ENCODE measurements at regions not wholly inside any gene's neighbourhood (a gene's known extent, or its start where the extent isn't known, plus 50 kb on each side); places are given as distances from the start of the nearest gene placed in this dataset.

DNA sequence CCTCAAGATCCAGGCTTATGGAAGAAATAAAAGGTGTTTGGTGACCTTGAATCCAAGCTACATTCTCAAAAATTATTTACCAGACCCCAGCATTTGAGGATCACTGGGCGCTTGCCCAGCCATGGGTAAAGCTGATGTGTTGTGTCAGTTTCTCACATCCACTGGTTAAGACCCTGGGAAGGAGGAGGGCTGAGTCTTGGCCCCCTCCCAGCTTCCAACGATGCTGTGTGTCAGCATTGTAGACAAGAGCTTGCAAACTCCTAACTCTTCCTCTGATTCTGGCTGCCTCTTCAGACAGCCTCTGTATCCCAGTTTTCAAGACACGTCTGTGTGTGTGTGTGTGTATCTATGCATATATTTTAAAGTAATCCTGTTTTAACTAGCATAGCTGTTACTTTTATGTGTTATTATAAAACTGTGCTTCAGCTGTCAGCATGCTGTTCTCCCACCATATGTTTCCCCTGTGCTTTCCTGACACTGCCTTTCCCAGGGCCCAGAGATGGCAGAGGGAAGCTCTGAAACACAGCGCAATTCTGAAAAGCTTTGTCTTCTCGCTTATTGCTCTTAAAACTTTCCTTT lies 157.3 kb upstream of the LRRN1 start:
- TF ChIP-seq, protein P1, sequence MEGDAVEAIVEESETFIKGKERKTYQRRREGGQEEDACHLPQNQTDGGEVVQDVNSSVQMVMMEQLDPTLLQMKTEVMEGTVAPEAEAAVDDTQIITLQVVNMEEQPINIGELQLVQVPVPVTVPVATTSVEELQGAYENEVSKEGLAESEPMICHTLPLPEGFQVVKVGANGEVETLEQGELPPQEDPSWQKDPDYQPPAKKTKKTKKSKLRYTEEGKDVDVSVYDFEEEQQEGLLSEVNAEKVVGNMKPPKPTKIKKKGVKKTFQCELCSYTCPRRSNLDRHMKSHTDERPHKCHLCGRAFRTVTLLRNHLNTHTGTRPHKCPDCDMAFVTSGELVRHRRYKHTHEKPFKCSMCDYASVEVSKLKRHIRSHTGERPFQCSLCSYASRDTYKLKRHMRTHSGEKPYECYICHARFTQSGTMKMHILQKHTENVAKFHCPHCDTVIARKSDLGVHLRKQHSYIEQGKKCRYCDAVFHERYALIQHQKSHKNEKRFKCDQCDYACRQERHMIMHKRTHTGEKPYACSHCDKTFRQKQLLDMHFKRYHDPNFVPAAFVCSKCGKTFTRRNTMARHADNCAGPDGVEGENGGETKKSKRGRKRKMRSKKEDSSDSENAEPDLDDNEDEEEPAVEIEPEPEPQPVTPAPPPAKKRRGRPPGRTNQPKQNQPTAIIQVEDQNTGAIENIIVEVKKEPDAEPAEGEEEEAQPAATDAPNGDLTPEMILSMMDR (IDR thresholded peaks at IDR 0.05), result no peak

DNA sequence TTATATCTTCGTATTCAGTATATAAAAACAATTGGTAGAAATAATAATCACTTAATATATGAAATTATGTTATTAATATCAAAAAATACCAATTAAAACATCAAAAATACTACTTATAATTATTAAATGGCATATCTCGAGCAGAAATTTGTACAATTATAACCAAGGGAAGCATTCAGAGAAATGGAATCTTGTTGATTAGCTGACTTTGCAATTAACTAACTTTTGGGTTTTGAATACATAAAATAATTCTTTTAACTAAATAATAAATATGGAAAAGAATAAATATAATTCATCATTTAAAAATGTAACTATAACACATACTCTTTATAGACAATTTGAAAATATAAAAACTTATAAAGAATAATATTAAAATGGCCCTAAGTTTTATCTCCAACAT lies 160.2 kb upstream of the LRRN1 start:
- Mint-ChIP-seq H3K27ac (ENCODE audit: unreplicated experiment) (no peak overlapping the region), H3K9me3 (ENCODE audit: low read depth) (peaks cover 3% of the 10 kb centered on the region), H3K4me3 (ENCODE audit: unreplicated experiment) (no peak overlapping the region), H3K4me1 (ENCODE audit: low read depth) (peaks cover 6% of the 10 kb centered on the region), H3K36me3 (ENCODE audit: low read depth) (no peaks in the 10 kb centered on the region), H3K27me3 (ENCODE audit: low read depth) (no peaks in the 10 kb centered on the region)
- TF ChIP-seq, protein P1 (IDR thresholded peaks at IDR 0.05), result no peak
- DNase-seq (ENCODE audit: low spot score), result no peak

More for the DNA sequence above, 157.3 kb upstream of the LRRN1 start:
- no peak for DNase-seq (ENCODE audit: low spot score)
- Mint-ChIP-seq H3K27ac (ENCODE audit: unreplicated experiment) (no peak overlapping the region), H3K4me1 (ENCODE audit: low read depth) (peaks cover 2% of the 10 kb centered on the region), H3K27me3 (ENCODE audit: low read depth) (no peaks in the 10 kb centered on the region), H3K9me3 (ENCODE audit: low read depth) (no peaks in the 10 kb centered on the region), H3K4me3 (ENCODE audit: unreplicated experiment) (no peak overlapping the region), H3K36me3 (ENCODE audit: low read depth) (no peaks in the 10 kb centered on the region)

DNA sequence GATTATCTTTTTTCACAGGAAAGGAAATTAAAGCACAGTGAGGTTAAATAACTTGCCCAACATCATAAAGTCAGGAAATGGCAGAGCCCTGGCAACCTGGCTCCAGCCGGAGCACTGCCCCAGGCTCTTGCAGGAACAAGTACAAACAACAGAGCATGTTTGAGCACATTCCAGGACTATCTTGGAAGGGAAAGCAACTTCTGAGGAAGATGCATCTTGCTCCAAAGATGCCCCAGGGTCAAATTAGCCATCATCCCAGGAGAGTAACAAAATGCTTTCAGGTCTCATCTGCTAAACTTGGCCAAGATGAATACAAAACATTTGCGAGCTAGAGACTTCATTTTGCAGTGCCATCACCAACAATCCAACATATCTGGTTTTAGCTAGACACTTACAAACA lies 162.4 kb upstream of the LRRN1 start:
- H3K36me3 Mint-ChIP-seq (ENCODE audit: low read depth), result no peaks in the 10 kb centered on the region
- H3K4me1 Mint-ChIP-seq (ENCODE audit: low read depth), result peaks cover 6% of the 10 kb centered on the region
- no peak overlapping the region for H3K4me3 Mint-ChIP-seq (ENCODE audit: unreplicated experiment)
- DNase-seq (ENCODE audit: low spot score), result no peak
- H3K27me3 Mint-ChIP-seq (ENCODE audit: low read depth), result no peaks in the 10 kb centered on the region
- H3K27ac Mint-ChIP-seq (ENCODE audit: unreplicated experiment), result no peak overlapping the region
- H3K9me3 Mint-ChIP-seq (ENCODE audit: low read depth), result peaks cover 3% of the 10 kb centered on the region
- TF ChIP-seq, protein P1 (IDR thresholded peaks at IDR 0.05), result no peak

DNA sequence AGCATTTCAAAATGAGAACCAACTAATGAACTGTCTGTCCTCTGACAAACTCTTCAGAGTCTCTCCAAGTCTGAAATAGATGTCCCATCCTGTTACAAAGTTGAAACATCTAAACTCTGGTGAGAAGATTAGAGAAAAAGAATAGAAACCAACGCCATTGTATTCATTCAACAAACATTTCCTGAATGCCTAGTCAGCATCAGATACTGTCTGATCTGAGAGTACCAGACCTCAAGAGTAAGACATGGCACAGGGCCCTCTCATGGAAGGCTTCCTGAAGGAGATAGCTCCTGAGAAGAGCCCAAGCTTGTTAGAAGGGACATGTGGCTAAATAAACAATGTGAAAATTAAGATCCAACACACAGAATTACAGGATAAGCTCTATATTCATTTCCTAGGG lies 164.1 kb upstream of the LRRN1 start:
- Mint-ChIP-seq H3K27ac (ENCODE audit: unreplicated experiment) (no peak overlapping the region), H3K36me3 (ENCODE audit: low read depth) (no peaks in the 10 kb centered on the region), H3K9me3 (ENCODE audit: low read depth) (peaks cover 3% of the 10 kb centered on the region), H3K4me3 (ENCODE audit: unreplicated experiment) (no peak overlapping the region), H3K27me3 (ENCODE audit: low read depth) (no peaks in the 10 kb centered on the region), H3K4me1 (ENCODE audit: low read depth) (peaks cover 15% of the 10 kb centered on the region)
- TF ChIP-seq, protein P1 (IDR thresholded peaks at IDR 0.05), result no peak
- DNase-seq (ENCODE audit: low spot score), result no peak

DNA sequence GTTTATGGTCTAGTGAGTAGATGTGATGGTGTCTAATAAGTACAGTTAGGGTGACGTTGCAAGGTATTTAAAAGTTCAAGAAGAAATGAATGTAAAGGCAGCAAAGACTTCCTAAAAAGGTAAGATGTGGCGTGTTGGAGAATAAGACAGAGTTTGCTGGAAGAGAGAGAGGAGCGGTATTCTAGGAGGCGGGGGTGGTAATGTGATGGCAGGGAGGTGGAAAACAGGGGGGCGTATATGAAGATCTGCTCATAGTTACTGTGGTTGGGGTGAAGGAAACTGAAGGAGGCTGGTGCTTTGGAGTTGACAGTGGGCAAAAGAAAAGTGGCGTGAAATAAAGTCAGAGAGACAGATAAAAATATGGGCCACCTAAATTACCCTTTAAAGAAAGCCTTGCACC lies 164.9 kb upstream of the LRRN1 start:
- Mint-ChIP-seq H3K4me3 (ENCODE audit: unreplicated experiment) (no peak overlapping the region), H3K9me3 (ENCODE audit: low read depth) (peaks cover 3% of the 10 kb centered on the region), H3K27me3 (ENCODE audit: low read depth) (no peaks in the 10 kb centered on the region), H3K36me3 (ENCODE audit: low read depth) (no peaks in the 10 kb centered on the region), H3K4me1 (ENCODE audit: low read depth) (peaks cover 21% of the 10 kb centered on the region), H3K27ac (ENCODE audit: unreplicated experiment) (no peak overlapping the region)
- DNase-seq (ENCODE audit: low spot score), result no peak
- TF ChIP-seq, protein P1 (IDR thresholded peaks at IDR 0.05), result no peak

Measured in chondrocyte (in vitro differentiated cells).